Lower leg skin (tissue), 4 donors: ENCODE measurements at regions not wholly inside any gene's neighbourhood (a gene's known extent, or its start where the extent isn't known, plus 50 kb on each side); places are given as distances from the start of the nearest gene placed in this dataset.

ENCODE experiments used
- DNase-seq, 2 donors: peaks; one replicate each; pipeline ENCODE4 v3.0.0-alpha.2; 2019; ENCODE audit warnings: low spot score in 2 of 2
- H3K4me3 ChIP-seq: fragments of 200-600 bp; sonication (generic); 2 replicates; pipeline ENCODE4 v1.5.1; 2017; ENCODE audit warnings: mild to moderate bottlenecking, low read depth; ENCODE audit not compliant: poor library complexity, severe bottlenecking
- POLR2A ChIP-seq, 2 donors: fragments of 450-650 bp; IDR thresholded peaks; one replicate each; pipeline ENCODE4 v1.6.1; 2016 to 2017; ENCODE audit warnings: antibody characterized with exemption in 2 of 2, mild to moderate bottlenecking in 1 of 2, moderate library complexity in 1 of 2
- WGBS, 2 donors: methylation state at CpG; one replicate each; pipeline ENCODE4 v1.1.5; 2018; 5-methylcytosine and 5-hydroxymethylcytosine counted together
- intact Hi-C: fragments of 100-400 bp; cut with DNase I; formaldehyde crosslinking; loops from one replicate; pipeline ENCODE4 v1.15.0; 2023; ENCODE audit warnings: low total_unique reads
- TF ChIP-seq, protein P1 (sequence below), 3 donors: fragments of 450-650 bp; IDR thresholded peaks; one replicate each; pipeline ENCODE4 v1.5.1; 2016; ENCODE audit warnings: antibody characterized with exemption in 3 of 3, mild to moderate bottlenecking in 3 of 3, moderate library complexity in 2 of 3

GRCh38 chrX:95383778-95384177 is 1300.9 kb upstream of the DIAPH2 start:
- no peak for TF ChIP-seq POLR2A (IDR thresholded peaks at IDR 0.05)
- TF ChIP-seq, protein P1, sequence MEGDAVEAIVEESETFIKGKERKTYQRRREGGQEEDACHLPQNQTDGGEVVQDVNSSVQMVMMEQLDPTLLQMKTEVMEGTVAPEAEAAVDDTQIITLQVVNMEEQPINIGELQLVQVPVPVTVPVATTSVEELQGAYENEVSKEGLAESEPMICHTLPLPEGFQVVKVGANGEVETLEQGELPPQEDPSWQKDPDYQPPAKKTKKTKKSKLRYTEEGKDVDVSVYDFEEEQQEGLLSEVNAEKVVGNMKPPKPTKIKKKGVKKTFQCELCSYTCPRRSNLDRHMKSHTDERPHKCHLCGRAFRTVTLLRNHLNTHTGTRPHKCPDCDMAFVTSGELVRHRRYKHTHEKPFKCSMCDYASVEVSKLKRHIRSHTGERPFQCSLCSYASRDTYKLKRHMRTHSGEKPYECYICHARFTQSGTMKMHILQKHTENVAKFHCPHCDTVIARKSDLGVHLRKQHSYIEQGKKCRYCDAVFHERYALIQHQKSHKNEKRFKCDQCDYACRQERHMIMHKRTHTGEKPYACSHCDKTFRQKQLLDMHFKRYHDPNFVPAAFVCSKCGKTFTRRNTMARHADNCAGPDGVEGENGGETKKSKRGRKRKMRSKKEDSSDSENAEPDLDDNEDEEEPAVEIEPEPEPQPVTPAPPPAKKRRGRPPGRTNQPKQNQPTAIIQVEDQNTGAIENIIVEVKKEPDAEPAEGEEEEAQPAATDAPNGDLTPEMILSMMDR (IDR thresholded peaks at IDR 0.05) = no peak
- DNase-seq = no peak
- H3K4me3 ChIP-seq = no peak overlapping the region
- intact Hi-C loops = no loop called here
- 38 to 53% methylated on average over 2 of the region's 2 CpGs for WGBS, 2 donors

DNA sequence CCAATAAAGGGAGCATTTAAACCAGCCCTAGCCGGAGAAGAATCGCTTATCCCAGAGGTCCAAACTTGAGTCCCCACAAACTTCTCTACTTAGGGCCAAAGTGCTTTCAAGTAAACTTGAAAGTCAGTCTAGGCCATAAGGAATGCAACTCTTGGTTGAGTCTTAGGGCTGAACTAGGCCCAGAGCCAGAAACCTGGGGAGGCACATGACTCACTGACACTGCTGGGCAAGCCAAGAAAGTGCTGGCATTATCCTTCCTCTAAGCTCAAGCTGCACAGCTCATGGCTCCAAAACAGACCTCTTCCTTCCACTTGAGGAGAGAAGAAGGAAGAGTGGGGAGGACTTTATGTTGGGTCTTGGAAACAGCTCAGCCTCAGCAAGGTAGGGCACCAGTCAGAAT is 1257.3 kb upstream of the DIAPH2 start:
- DNase-seq = no peak
- 29 to 77% methylated on average over 2 of the region's 2 CpGs for WGBS, 2 donors
- intact Hi-C loops = no loop called here
- no peak for TF ChIP-seq POLR2A (IDR thresholded peaks at IDR 0.05)
- TF ChIP-seq, protein P1 (IDR thresholded peaks at IDR 0.05) = no peak
- H3K4me3 ChIP-seq = no peak overlapping the region

DNA sequence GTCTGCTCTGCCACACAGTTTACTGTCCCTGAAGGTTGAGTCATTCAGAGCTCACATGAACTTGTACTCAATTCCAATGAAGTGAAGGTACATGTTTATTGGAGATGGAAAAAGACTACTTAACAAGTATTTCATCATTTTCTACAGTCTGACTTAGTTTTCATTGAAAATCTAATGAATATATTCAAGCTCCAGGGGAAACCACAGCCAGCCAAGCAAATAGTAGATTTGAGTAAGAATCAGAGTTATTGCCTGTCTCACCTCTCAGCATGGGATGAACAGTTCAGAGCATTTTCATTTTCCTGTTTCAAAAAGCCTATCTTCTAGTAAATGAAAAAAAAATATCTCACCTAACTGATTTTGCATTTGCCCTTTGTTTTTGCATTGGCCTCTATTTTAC is 1249.4 kb upstream of the DIAPH2 start:
- TF ChIP-seq, protein P1 (IDR thresholded peaks at IDR 0.05) = no peak
- TF ChIP-seq POLR2A (IDR thresholded peaks at IDR 0.05) = no peak
- H3K4me3 ChIP-seq = no peak overlapping the region
- DNase-seq = no peak
- intact Hi-C loops = no loop called here

DNA sequence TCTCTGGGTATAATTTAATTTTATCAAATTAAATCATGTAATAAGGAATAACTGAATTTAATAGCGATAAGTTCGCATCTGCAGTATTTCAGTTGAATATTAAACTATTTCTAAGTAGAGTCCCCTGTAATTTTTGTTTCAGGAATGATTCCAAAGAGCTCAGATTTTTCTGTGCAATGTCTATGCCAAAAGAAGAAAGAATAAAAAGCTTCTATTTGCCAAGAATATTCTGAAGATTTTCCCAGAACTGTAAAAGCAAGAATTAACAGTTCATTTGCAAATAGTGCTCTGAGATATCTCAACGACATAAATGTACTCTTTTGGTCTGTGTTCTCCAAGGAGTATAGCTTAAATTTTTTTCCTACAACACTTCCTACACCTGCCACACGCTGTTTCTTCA is 1242.8 kb upstream of the DIAPH2 start:
- WGBS, 2 donors = 40 to 46% methylated on average over 4 of the region's 4 CpGs
- TF ChIP-seq POLR2A (IDR thresholded peaks at IDR 0.05) = no peak
- TF ChIP-seq, protein P1 (IDR thresholded peaks at IDR 0.05) = no peak
- intact Hi-C loops = no loop called here

GRCh38 chrX:95484781-95485180 is 1199.9 kb upstream of the DIAPH2 start:
- intact Hi-C loops = no loop called here
- DNase-seq = no peak
- H3K4me3 ChIP-seq = no peak overlapping the region
- 50 to 57% methylated on average over 1 of the region's 1 CpG for WGBS, 2 donors
- TF ChIP-seq, protein P1 (IDR thresholded peaks at IDR 0.05) = no peak
- no peak for TF ChIP-seq POLR2A (IDR thresholded peaks at IDR 0.05)

More for the DNA sequence above, 1242.8 kb upstream of the DIAPH2 start:
- no peak for DNase-seq
- no peak overlapping the region for H3K4me3 ChIP-seq

DNA sequence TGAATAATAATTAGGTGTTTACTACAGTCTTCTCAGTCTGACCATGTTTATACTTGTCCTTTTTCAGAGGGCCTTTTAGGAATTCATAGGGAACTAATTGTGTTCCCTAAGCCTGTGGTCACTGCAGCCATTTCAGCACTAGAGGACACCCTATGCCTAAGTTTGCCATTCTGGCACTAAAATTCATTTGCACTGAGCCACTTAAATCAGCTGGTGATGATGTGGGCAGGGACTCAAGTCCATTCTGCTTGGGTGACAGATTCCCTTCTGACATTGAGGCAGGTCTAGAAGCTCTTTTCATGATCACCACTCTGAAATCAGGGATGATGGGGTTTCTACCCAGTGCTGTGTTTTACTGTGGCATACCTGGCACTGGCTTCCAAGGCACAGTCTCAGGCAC is 1178.9 kb upstream of the DIAPH2 start:
- no peak overlapping the region for H3K4me3 ChIP-seq
- DNase-seq = no peak
- intact Hi-C loops = no loop called here
- TF ChIP-seq, protein P1 (IDR thresholded peaks at IDR 0.05) = no peak
- no peak for TF ChIP-seq POLR2A (IDR thresholded peaks at IDR 0.05)
